ENCODE measurements at regions not wholly inside any gene's neighbourhood (a gene's known extent, or its start where the extent isn't known, plus 50 kb on each side); places are given as distances from the start of the nearest gene placed in this dataset.
"Not testable (repeated sequence)": the region's sequence is repeated elsewhere in the genome, so short reads cannot be mapped to it uniquely, and the experiment has no call there.

GRCh38 chr22:15835729-15836128 lies 145.9 kb downstream of the POTEH start:
- not testable (repeated sequence) for H3K27ac ChIP-seq

- not testable (repeated sequence) for H3K27ac ChIP-seq
Measured at GRCh38 chr22:15849772-15850171, 159.9 kb downstream of the POTEH start.

GRCh38 chr22:15853716-15854373 lies 164.0 kb downstream of the POTEH start:
- H3K27ac ChIP-seq = not testable (repeated sequence)

GRCh38 chr22:15854421-15854820 lies 164.6 kb downstream of the POTEH start:
- H3K27ac ChIP-seq = not testable (repeated sequence)

GRCh38 chr22:15854978-15855377 lies 165.2 kb downstream of the POTEH start:
- not testable (repeated sequence) for H3K27ac ChIP-seq

DNA sequence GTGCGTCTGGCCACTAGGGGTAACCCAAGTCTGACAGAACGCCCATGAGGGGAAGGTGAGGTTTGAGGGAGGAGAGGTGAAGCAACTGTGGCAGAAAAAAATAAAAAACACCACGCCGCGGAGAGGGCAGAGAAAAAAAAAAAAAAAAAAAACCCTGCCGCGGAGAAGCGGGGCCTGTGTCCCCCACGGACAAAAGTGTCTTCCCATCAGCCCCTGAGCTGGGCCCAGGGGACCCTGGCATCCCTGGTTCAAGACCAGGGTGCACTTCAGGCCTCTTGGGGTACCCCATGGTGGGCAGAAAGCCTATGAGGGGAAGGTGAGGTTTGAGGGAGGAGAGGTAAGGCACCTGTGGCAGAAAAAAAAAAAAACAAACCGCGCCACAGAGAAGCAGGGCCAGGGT lies 191.1 kb downstream of the POTEH start:
- H3K27ac ChIP-seq = not testable (repeated sequence)

DNA sequence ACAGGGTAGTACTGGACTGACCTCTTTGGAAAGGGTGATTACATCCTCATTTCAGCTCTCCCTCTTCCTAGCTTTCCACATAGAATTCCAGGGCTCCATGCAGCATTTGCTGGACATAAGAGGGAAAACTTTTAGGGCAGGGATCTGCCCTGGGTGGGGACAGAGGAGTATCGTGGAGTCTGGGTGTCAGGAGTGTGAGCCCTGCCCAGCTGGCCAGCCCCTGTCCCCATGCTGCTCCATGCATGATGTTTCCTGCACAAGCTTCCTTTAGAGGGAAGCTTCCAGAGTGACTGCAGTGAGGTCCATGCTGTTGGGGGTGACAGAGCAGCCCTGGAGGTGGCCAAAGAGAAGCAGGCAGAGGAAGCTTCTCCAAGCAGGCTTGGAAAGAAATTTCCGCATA lies 214.5 kb downstream of the POTEH start:
- not testable (repeated sequence) for H3K27ac ChIP-seq

- H3K27ac ChIP-seq = not testable (repeated sequence)
Measured at GRCh38 chr22:15911704-15912103, 221.9 kb downstream of the POTEH start.

DNA sequence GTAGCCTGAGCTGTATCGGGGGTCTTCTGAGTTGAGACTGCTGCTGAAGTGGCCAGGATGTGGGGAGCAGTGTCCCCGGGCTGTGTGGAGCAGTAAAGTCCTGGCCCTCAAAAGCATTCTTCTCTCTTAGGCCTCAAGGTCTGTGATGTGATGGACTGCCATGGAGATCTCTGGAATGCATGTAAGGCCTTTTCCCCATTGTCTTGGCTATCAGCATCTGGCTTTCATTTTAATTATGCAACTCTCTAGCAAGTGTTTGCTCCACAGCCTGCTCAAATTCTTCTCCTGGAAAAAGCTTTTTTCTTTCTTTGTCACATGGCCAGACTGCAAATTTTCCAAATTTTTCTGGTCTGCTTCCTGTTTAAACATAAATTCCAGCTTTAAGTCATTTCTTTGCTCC lies 229.3 kb downstream of the POTEH start:
- H3K27ac ChIP-seq = not testable (repeated sequence)

- H3K27ac ChIP-seq = not testable (repeated sequence)
Measured at GRCh38 chr22:15920941-15921340, 231.1 kb downstream of the POTEH start.

- not testable (repeated sequence) for H3K27ac ChIP-seq
Measured at GRCh38 chr22:15922132-15922531, 232.3 kb downstream of the POTEH start.

DNA sequence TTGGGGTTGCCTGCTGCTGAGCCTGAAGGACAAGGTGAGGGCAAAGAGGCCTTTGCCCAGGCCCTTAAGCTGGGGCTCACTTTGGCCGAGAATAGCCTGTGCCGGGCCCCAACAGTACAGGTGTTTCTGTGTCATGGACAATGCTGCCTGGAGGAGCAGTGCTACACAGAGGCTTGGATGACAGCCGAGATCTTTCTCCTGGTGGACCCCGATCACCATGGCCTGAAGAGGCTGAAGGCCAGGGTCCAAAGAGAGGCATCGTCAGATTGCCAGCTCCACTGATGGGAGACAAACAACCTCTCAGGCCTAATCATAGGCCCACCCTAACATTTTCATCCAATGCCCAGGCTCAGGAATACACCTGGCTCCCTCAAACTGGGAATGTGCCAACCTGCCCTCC lies 232.8 kb downstream of the POTEH start:
- H3K27ac ChIP-seq = not testable (repeated sequence)

GRCh38 chr22:15924820-15925219 lies 235.0 kb downstream of the POTEH start:
- not testable (repeated sequence) for H3K27ac ChIP-seq

- H3K27ac ChIP-seq = not testable (repeated sequence)
Measured at GRCh38 chr22:15927172-15927571, 237.3 kb downstream of the POTEH start.
